ENCODE measurements at regions not wholly inside any gene's neighbourhood (a gene's known extent, or its start where the extent isn't known, plus 50 kb on each side); places are given as distances from the start of the nearest gene placed in this dataset.

GRCh38 chr1:60171801-60172200 lies 98.2 kb upstream of the C1orf87 start:
- H3K36me3 ChIP-seq, result no peaks in the 10 kb centered on the region

DNA sequence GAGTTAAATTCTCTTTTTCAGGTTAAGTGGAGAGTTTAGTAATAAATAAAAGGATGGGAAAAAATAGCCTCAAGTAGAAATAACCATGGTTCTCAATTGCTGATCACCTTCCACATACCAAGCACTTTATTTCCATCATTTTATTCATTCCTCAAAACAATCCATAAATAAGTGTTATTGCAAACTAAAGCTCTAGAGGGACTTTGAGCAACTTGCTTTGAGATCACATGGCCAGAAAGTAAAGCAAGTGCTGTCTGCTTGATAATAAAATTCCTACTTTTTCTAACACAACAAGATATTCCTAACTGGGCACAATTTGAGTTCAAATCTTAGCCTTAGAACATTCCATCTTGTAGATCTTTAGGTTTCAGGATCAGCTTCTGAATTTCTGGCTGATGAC lies 97.1 kb upstream of the C1orf87 start:
- intact Hi-C loops (cut with DNase I), result no loop called here
- Histone ChIP-seq H3K27me3 (no peaks in the 10 kb centered on the region), H3K27ac (no peak overlapping the region), H3K4me3 (no peak overlapping the region), H3K36me3 (no peaks in the 10 kb centered on the region), H3K4me1 (no peaks in the 10 kb centered on the region), H3K9me3 (no peaks in the 10 kb centered on the region)
- DNase-seq, result no peak
- TF ChIP-seq, protein P1, sequence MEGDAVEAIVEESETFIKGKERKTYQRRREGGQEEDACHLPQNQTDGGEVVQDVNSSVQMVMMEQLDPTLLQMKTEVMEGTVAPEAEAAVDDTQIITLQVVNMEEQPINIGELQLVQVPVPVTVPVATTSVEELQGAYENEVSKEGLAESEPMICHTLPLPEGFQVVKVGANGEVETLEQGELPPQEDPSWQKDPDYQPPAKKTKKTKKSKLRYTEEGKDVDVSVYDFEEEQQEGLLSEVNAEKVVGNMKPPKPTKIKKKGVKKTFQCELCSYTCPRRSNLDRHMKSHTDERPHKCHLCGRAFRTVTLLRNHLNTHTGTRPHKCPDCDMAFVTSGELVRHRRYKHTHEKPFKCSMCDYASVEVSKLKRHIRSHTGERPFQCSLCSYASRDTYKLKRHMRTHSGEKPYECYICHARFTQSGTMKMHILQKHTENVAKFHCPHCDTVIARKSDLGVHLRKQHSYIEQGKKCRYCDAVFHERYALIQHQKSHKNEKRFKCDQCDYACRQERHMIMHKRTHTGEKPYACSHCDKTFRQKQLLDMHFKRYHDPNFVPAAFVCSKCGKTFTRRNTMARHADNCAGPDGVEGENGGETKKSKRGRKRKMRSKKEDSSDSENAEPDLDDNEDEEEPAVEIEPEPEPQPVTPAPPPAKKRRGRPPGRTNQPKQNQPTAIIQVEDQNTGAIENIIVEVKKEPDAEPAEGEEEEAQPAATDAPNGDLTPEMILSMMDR (IDR thresholded peaks at IDR 0.05), result no peak
- TF ChIP-seq POLR2AphosphoS5 (IDR thresholded peaks at IDR 0.05) (no peak), EP300 (IDR thresholded peaks at IDR 0.05) (no peak), POLR2A (IDR thresholded peaks at IDR 0.05) (no peak)

More at GRCh38 chr1:60171801-60172200, 98.2 kb upstream of the C1orf87 start:
- H3K9me3 ChIP-seq, result no peaks in the 10 kb centered on the region
- H3K27ac ChIP-seq, result no peak overlapping the region
- 71 to 72% methylated on average over 4 of the region's 4 CpGs for WGBS, 2 donors
- no peak for DNase-seq
- H3K27me3 ChIP-seq, result no peaks in the 10 kb centered on the region
- intact Hi-C loops (cut with DNase I), result no loop called here
- no peaks in the 10 kb centered on the region for H3K4me1 ChIP-seq
- no peak overlapping the region for H3K4me3 ChIP-seq
- no peak for TF ChIP-seq POLR2A (IDR thresholded peaks at IDR 0.05)
- TF ChIP-seq EP300 (IDR thresholded peaks at IDR 0.05), result no peak
- TF ChIP-seq POLR2AphosphoS5 (IDR thresholded peaks at IDR 0.05), result no peak
- TF ChIP-seq, protein P1 (IDR thresholded peaks at IDR 0.05), result no peak

DNA sequence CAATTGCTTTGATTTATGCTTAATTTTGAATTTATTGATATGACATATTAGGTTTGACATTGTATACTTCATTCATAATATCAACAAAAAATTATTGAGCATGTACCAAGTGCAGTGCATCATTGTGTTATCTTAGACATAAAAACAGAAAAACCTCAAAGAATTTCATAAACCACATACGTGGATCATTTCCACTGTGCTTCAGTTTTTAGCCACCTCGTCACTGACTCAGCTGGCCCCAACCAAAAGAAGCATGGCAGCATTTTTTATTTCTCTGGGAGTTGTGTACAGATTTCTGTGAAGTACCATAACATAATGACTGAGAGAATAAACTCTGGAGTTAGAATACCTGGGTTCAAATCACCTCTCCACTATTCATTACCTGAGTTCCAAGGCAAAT lies 95.6 kb upstream of the C1orf87 start:
- DNase-seq, result no peak
- 83 to 91% methylated on average over 2 of the region's 2 CpGs for WGBS, 2 donors
- Histone ChIP-seq H3K27ac (no peak overlapping the region), H3K4me1 (no peaks in the 10 kb centered on the region), H3K36me3 (no peaks in the 10 kb centered on the region), H3K27me3 (no peaks in the 10 kb centered on the region), H3K4me3 (no peak overlapping the region), H3K9me3 (no peaks in the 10 kb centered on the region)
- intact Hi-C loops (cut with DNase I), result no loop called here
- TF ChIP-seq EP300 (IDR thresholded peaks at IDR 0.05), result no peak
- TF ChIP-seq POLR2A (IDR thresholded peaks at IDR 0.05), result no peak
- TF ChIP-seq, protein P1 (IDR thresholded peaks at IDR 0.05), result no peak
- TF ChIP-seq POLR2AphosphoS5 (IDR thresholded peaks at IDR 0.05), result no peak

GRCh38 chr1:60162936-60163335 lies 89.4 kb upstream of the C1orf87 start:
- Histone ChIP-seq H3K27me3 (no peaks in the 10 kb centered on the region), H3K27ac (no peak overlapping the region), H3K4me1 (no peaks in the 10 kb centered on the region), H3K4me3 (no peak overlapping the region), H3K9me3 (no peaks in the 10 kb centered on the region), H3K36me3 (no peaks in the 10 kb centered on the region)
- TF ChIP-seq, protein P1 (IDR thresholded peaks at IDR 0.05), result no peak
- TF ChIP-seq POLR2AphosphoS5 (IDR thresholded peaks at IDR 0.05), result no peak
- no peak for TF ChIP-seq POLR2A (IDR thresholded peaks at IDR 0.05)
- no peak for TF ChIP-seq EP300 (IDR thresholded peaks at IDR 0.05)
- intact Hi-C loops (cut with DNase I), result no loop called here
- WGBS, 2 donors, result 83 to 88% methylated on average over 2 of the region's 2 CpGs
- DNase-seq, result no peak

GRCh38 chr1:60160141-60160540 lies 86.6 kb upstream of the C1orf87 start:
- Histone ChIP-seq H3K4me3 (no peak overlapping the region), H3K27me3 (no peaks in the 10 kb centered on the region), H3K36me3 (no peaks in the 10 kb centered on the region), H3K9me3 (no peaks in the 10 kb centered on the region), H3K27ac (no peak overlapping the region), H3K4me1 (no peaks in the 10 kb centered on the region)
- no peak for DNase-seq
- TF ChIP-seq, protein P1 (IDR thresholded peaks at IDR 0.05), result no peak
- 25 to 58% methylated on average over 2 of the region's 2 CpGs for WGBS, 2 donors
- intact Hi-C loops (cut with DNase I), result no loop called here
